OCI-LY3 (cell line): ENCODE measurements at regions not wholly inside any gene's neighbourhood (a gene's known extent, or its start where the extent isn't known, plus 50 kb on each side); places are given as distances from the start of the nearest gene placed in this dataset.

Experiments
- CTCF ChIP-seq: fragments of 200-600, 300-600 bp; sonication (generic); IDR thresholded peaks from 2 replicates; pipeline ENCODE4 v1.5.1; 2014; ENCODE audit warnings: antibody characterized with exemption, low read length, low read depth
- EZH2phosphoT487 ChIP-seq: fragments of 200-600 bp; shearing (Covaris generic); IDR thresholded peaks from 2 replicates; pipeline ENCODE4 v1.6.1; 2018; ENCODE audit warnings: antibody characterized with exemption, mixed run types, low read depth

GRCh38 chr7:131249483-131249882 lies 78.2 kb upstream of the MKLN1 start:
- TF ChIP-seq CTCF (no peak), EZH2phosphoT487 (no peak)
